Mesothelial cell of epicardium (in vitro differentiated cells): ENCODE measurements at regions not wholly inside any gene's neighbourhood (a gene's known extent, or its start where the extent isn't known, plus 50 kb on each side); places are given as distances from the start of the nearest gene placed in this dataset.

ENCODE experiments used
- DNase-seq, 2 experiments: peaks; one replicate each; pipeline ENCODE4 v3.0.0; 2021; ENCODE audit warnings: low spot score in 2 of 2; ENCODE audit not compliant: unreplicated experiment in 2 of 2
- H3K27ac Mint-ChIP-seq: 2 replicates; pipeline ENCODE4 v1.8.0; 2021; ENCODE audit warnings: mixed read lengths
- H3K27me3 Mint-ChIP-seq: 2 replicates; pipeline ENCODE4 v1.8.0; 2021; ENCODE audit warnings: low read depth, mixed read lengths
- H3K36me3 Mint-ChIP-seq: 2 replicates; pipeline ENCODE4 v1.8.0; 2021; ENCODE audit warnings: mixed read lengths
- H3K4me1 Mint-ChIP-seq: 2 replicates; pipeline ENCODE4 v1.8.0; 2021; ENCODE audit warnings: mixed read lengths
- H3K4me3 Mint-ChIP-seq: 2 replicates; pipeline ENCODE4 v1.8.0; 2021; ENCODE audit warnings: mild to moderate bottlenecking, moderate library complexity, mixed read lengths
- H3K9me3 Mint-ChIP-seq: 2 replicates; pipeline ENCODE4 v1.8.0; 2021; ENCODE audit warnings: mixed read lengths
- CTCF ChIP-seq: fragments of 200-600 bp; sonication (generic); IDR thresholded peaks from one replicate; pipeline ENCODE4 v1.5.0; 2021; ENCODE audit warnings: antibody characterized with exemption; ENCODE audit not compliant: unreplicated experiment

GRCh38 chr4:32094987-32095386 is 1374.8 kb downstream of the PCDH7 start:
- Mint-ChIP-seq H3K27me3 (no peaks in the 10 kb centered on the region), H3K36me3 (no peaks in the 10 kb centered on the region), H3K4me1 (no peaks in the 10 kb centered on the region), H3K4me3 (no peak overlapping the region), H3K9me3 (peaks cover 9% of the 10 kb centered on the region), H3K27ac (no peak overlapping the region)
- no peak for DNase-seq
- TF ChIP-seq CTCF, result no peak

- Mint-ChIP-seq H3K27ac (no peak overlapping the region), H3K4me1 (no peaks in the 10 kb centered on the region), H3K27me3 (no peaks in the 10 kb centered on the region), H3K9me3 (peaks cover 11% of the 10 kb centered on the region), H3K4me3 (no peak overlapping the region), H3K36me3 (no peaks in the 10 kb centered on the region)
- TF ChIP-seq CTCF, result no peak
- no peak for DNase-seq
Measured at GRCh38 chr4:32102896-32103295, 1382.7 kb downstream of the PCDH7 start.

- Mint-ChIP-seq H3K36me3 (no peaks in the 10 kb centered on the region), H3K4me3 (no peak overlapping the region), H3K9me3 (peaks cover 11% of the 10 kb centered on the region), H3K4me1 (peaks cover 5% of the 10 kb centered on the region), H3K27ac (no peak overlapping the region), H3K27me3 (no peaks in the 10 kb centered on the region)
- no peak for TF ChIP-seq CTCF
- no peak for DNase-seq
Measured at GRCh38 chr4:32106767-32107166, 1386.6 kb downstream of the PCDH7 start.

- H3K4me3 Mint-ChIP-seq, result no peak overlapping the region
- H3K27ac Mint-ChIP-seq, result no peak overlapping the region
- TF ChIP-seq CTCF, result no peak
- no peak for DNase-seq
- peaks cover 5% of the 10 kb centered on the region for H3K4me1 Mint-ChIP-seq
- H3K9me3 Mint-ChIP-seq, result no peaks in the 10 kb centered on the region
- H3K36me3 Mint-ChIP-seq, result no peaks in the 10 kb centered on the region
- H3K27me3 Mint-ChIP-seq, result no peaks in the 10 kb centered on the region
Measured at GRCh38 chr4:32112891-32113290, 1392.7 kb downstream of the PCDH7 start.

- Mint-ChIP-seq H3K36me3 (no peaks in the 10 kb centered on the region), H3K9me3 (no peaks in the 10 kb centered on the region), H3K4me1 (no peaks in the 10 kb centered on the region), H3K27ac (no peak overlapping the region), H3K4me3 (no peak overlapping the region), H3K27me3 (no peaks in the 10 kb centered on the region)
- no peak for DNase-seq
- TF ChIP-seq CTCF, result no peak
Measured at GRCh38 chr4:32117693-32118092, 1397.5 kb downstream of the PCDH7 start.

GRCh38 chr4:32119907-32120306 is 1399.7 kb downstream of the PCDH7 start:
- Mint-ChIP-seq H3K27me3 (no peaks in the 10 kb centered on the region), H3K9me3 (no peaks in the 10 kb centered on the region), H3K36me3 (no peaks in the 10 kb centered on the region), H3K4me3 (no peak overlapping the region), H3K27ac (no peak overlapping the region), H3K4me1 (peaks cover 16% of the 10 kb centered on the region)
- DNase-seq, result no peak
- TF ChIP-seq CTCF, result no peak
